ENCODE measurements at regions not wholly inside any gene's neighbourhood (a gene's known extent, or its start where the extent isn't known, plus 50 kb on each side); places are given as distances from the start of the nearest gene placed in this dataset.
"Not testable (repeated sequence)": the region's sequence is repeated elsewhere in the genome, so short reads cannot be mapped to it uniquely, and the experiment has no call there.

GRCh38 chr4:175308236-175308635 is 390.1 kb downstream of the ADAM29 start:
- Histone ChIP-seq H3K9me3 (ENCODE audit: control insufficient read depth, low read length) (no peaks in the 10 kb centered on the region), H3K27me3 (ENCODE audit: control insufficient read depth, insufficient read depth, low read length, poor library complexity, severe bottlenecking) (no peaks in the 10 kb centered on the region), H3K4me1 (ENCODE audit: control insufficient read depth, insufficient read depth, low read length) (no peaks in the 10 kb centered on the region), H3K36me3 (ENCODE audit: control insufficient read depth, insufficient read depth, low read length) (no peaks in the 10 kb centered on the region), H3K4me3 (ENCODE audit: insufficient read depth, low read depth, low read length) (no peak overlapping the region), H3K27ac (ENCODE audit: insufficient read depth, low read depth, low read length, poor library complexity, severe bottlenecking) (no peak overlapping the region)
- 87 to 89% methylated on average over 5 of the region's 5 CpGs for WGBS, 2 experiments

GRCh38 chr4:175309041-175309440 is 390.9 kb downstream of the ADAM29 start:
- H3K36me3 ChIP-seq (ENCODE audit: control insufficient read depth, insufficient read depth, low read length), result no peaks in the 10 kb centered on the region
- H3K4me1 ChIP-seq (ENCODE audit: control insufficient read depth, insufficient read depth, low read length), result no peaks in the 10 kb centered on the region
- H3K4me3 ChIP-seq (ENCODE audit: insufficient read depth, low read depth, low read length), result no peak overlapping the region
- H3K27me3 ChIP-seq (ENCODE audit: control insufficient read depth, insufficient read depth, low read length, poor library complexity, severe bottlenecking), result no peaks in the 10 kb centered on the region
- H3K27ac ChIP-seq (ENCODE audit: insufficient read depth, low read depth, low read length, poor library complexity, severe bottlenecking), result no peak overlapping the region
- WGBS, 2 experiments, result 96 to 100% methylated on average over 3 of the region's 3 CpGs
- no peaks in the 10 kb centered on the region for H3K9me3 ChIP-seq (ENCODE audit: control insufficient read depth, low read length)

GRCh38 chr4:175325230-175325629 is 407.1 kb downstream of the ADAM29 start:
- H3K27ac ChIP-seq (ENCODE audit: insufficient read depth, low read depth, low read length, poor library complexity, severe bottlenecking), result no peak overlapping the region

GRCh38 chr4:175326796-175327195 is 408.6 kb downstream of the ADAM29 start:
- Histone ChIP-seq H3K4me3 (ENCODE audit: insufficient read depth, low read depth, low read length) (no peak overlapping the region), H3K36me3 (ENCODE audit: control insufficient read depth, insufficient read depth, low read length) (no peaks in the 10 kb centered on the region), H3K9me3 (ENCODE audit: control insufficient read depth, low read length) (no peaks in the 10 kb centered on the region), H3K4me1 (ENCODE audit: control insufficient read depth, insufficient read depth, low read length) (no peaks in the 10 kb centered on the region), H3K27me3 (ENCODE audit: control insufficient read depth, insufficient read depth, low read length, poor library complexity, severe bottlenecking) (no peaks in the 10 kb centered on the region), H3K27ac (ENCODE audit: insufficient read depth, low read depth, low read length, poor library complexity, severe bottlenecking) (no peak overlapping the region)
- 79 to 84% methylated on average over 3 of the region's 3 CpGs for WGBS, 2 experiments

More at GRCh38 chr4:175325230-175325629, 407.1 kb downstream of the ADAM29 start:
- H3K4me3 ChIP-seq (ENCODE audit: insufficient read depth, low read depth, low read length), result no peak overlapping the region
- no peaks in the 10 kb centered on the region for H3K9me3 ChIP-seq (ENCODE audit: control insufficient read depth, low read length)
- no peaks in the 10 kb centered on the region for H3K4me1 ChIP-seq (ENCODE audit: control insufficient read depth, insufficient read depth, low read length)
- WGBS, 2 experiments, result 93 to 96% methylated on average over 5 of the region's 5 CpGs
- H3K36me3 ChIP-seq (ENCODE audit: control insufficient read depth, insufficient read depth, low read length), result no peaks in the 10 kb centered on the region
- H3K27me3 ChIP-seq (ENCODE audit: control insufficient read depth, insufficient read depth, low read length, poor library complexity, severe bottlenecking), result no peaks in the 10 kb centered on the region

GRCh38 chr4:175330236-175330635 is 412.1 kb downstream of the ADAM29 start:
- H3K36me3 ChIP-seq (ENCODE audit: control insufficient read depth, insufficient read depth, low read length), result no peaks in the 10 kb centered on the region
- H3K4me1 ChIP-seq (ENCODE audit: control insufficient read depth, insufficient read depth, low read length), result no peaks in the 10 kb centered on the region
- H3K27ac ChIP-seq (ENCODE audit: insufficient read depth, low read depth, low read length, poor library complexity, severe bottlenecking), result no peak overlapping the region
- no peaks in the 10 kb centered on the region for H3K27me3 ChIP-seq (ENCODE audit: control insufficient read depth, insufficient read depth, low read length, poor library complexity, severe bottlenecking)
- WGBS, 2 experiments, result 92 to 100% methylated on average over 2 of the region's 2 CpGs
- H3K4me3 ChIP-seq (ENCODE audit: insufficient read depth, low read depth, low read length), result no peak overlapping the region
- H3K9me3 ChIP-seq (ENCODE audit: control insufficient read depth, low read length), result no peaks in the 10 kb centered on the region

- H3K36me3 ChIP-seq (ENCODE audit: control insufficient read depth, insufficient read depth, low read length), result no peaks in the 10 kb centered on the region
- no peak overlapping the region for H3K4me3 ChIP-seq (ENCODE audit: insufficient read depth, low read depth, low read length)
- H3K4me1 ChIP-seq (ENCODE audit: control insufficient read depth, insufficient read depth, low read length), result no peaks in the 10 kb centered on the region
- no peaks in the 10 kb centered on the region for H3K9me3 ChIP-seq (ENCODE audit: control insufficient read depth, low read length)
- H3K27ac ChIP-seq (ENCODE audit: insufficient read depth, low read depth, low read length, poor library complexity, severe bottlenecking), result no peak overlapping the region
- 92 to 100% methylated on average over 2 of the region's 2 CpGs for WGBS, 2 experiments
- H3K27me3 ChIP-seq (ENCODE audit: control insufficient read depth, insufficient read depth, low read length, poor library complexity, severe bottlenecking), result no peaks in the 10 kb centered on the region
Measured at GRCh38 chr4:175330652-175331051, 412.5 kb downstream of the ADAM29 start.

- H3K9me3 ChIP-seq (ENCODE audit: control insufficient read depth, low read length), result no peaks in the 10 kb centered on the region
Measured at GRCh38 chr4:175335331-175335730, 417.2 kb downstream of the ADAM29 start.

GRCh38 chr4:175336570-175336969 is 418.4 kb downstream of the ADAM29 start:
- H3K4me3 ChIP-seq (ENCODE audit: insufficient read depth, low read depth, low read length); H3K36me3 ChIP-seq (ENCODE audit: control insufficient read depth, insufficient read depth, low read length); H3K9me3 ChIP-seq (ENCODE audit: control insufficient read depth, low read length); H3K27ac ChIP-seq (ENCODE audit: insufficient read depth, low read depth, low read length, poor library complexity, severe bottlenecking); H3K4me1 ChIP-seq (ENCODE audit: control insufficient read depth, insufficient read depth, low read length); H3K27me3 ChIP-seq (ENCODE audit: control insufficient read depth, insufficient read depth, low read length, poor library complexity, severe bottlenecking): not testable (repeated sequence)
- WGBS, 2 experiments, result 91 to 100% methylated on average over 2 of the region's 5 CpGs

More at GRCh38 chr4:175335331-175335730, 417.2 kb downstream of the ADAM29 start:
- Histone ChIP-seq H3K36me3 (ENCODE audit: control insufficient read depth, insufficient read depth, low read length) (no peaks in the 10 kb centered on the region), H3K27ac (ENCODE audit: insufficient read depth, low read depth, low read length, poor library complexity, severe bottlenecking) (no peak overlapping the region), H3K4me3 (ENCODE audit: insufficient read depth, low read depth, low read length) (no peak overlapping the region), H3K4me1 (ENCODE audit: control insufficient read depth, insufficient read depth, low read length) (no peaks in the 10 kb centered on the region), H3K27me3 (ENCODE audit: control insufficient read depth, insufficient read depth, low read length, poor library complexity, severe bottlenecking) (no peaks in the 10 kb centered on the region)

GRCh38 chr4:175339100-175339707 is 421.0 kb downstream of the ADAM29 start:
- Histone ChIP-seq H3K4me1 (ENCODE audit: control insufficient read depth, insufficient read depth, low read length) (no peaks in the 10 kb centered on the region), H3K4me3 (ENCODE audit: insufficient read depth, low read depth, low read length) (no peak overlapping the region), H3K27ac (ENCODE audit: insufficient read depth, low read depth, low read length, poor library complexity, severe bottlenecking) (no peak overlapping the region), H3K27me3 (ENCODE audit: control insufficient read depth, insufficient read depth, low read length, poor library complexity, severe bottlenecking) (no peaks in the 10 kb centered on the region), H3K36me3 (ENCODE audit: control insufficient read depth, insufficient read depth, low read length) (no peaks in the 10 kb centered on the region), H3K9me3 (ENCODE audit: control insufficient read depth, low read length) (no peaks in the 10 kb centered on the region)
- WGBS, 2 experiments, result 89 to 98% methylated on average over 1 of the region's 1 CpG

- Histone ChIP-seq H3K4me1 (ENCODE audit: control insufficient read depth, insufficient read depth, low read length) (no peaks in the 10 kb centered on the region), H3K36me3 (ENCODE audit: control insufficient read depth, insufficient read depth, low read length) (no peaks in the 10 kb centered on the region), H3K9me3 (ENCODE audit: control insufficient read depth, low read length) (no peaks in the 10 kb centered on the region), H3K27ac (ENCODE audit: insufficient read depth, low read depth, low read length, poor library complexity, severe bottlenecking) (no peak overlapping the region), H3K27me3 (ENCODE audit: control insufficient read depth, insufficient read depth, low read length, poor library complexity, severe bottlenecking) (no peaks in the 10 kb centered on the region), H3K4me3 (ENCODE audit: insufficient read depth, low read depth, low read length) (no peak overlapping the region)
- 96 to 99% methylated on average over 2 of the region's 2 CpGs for WGBS, 2 experiments
Measured at GRCh38 chr4:175341203-175341755, 423.1 kb downstream of the ADAM29 start.
